ENCODE measurements at regions not wholly inside any gene's neighbourhood (a gene's known extent, or its start where the extent isn't known, plus 50 kb on each side); places are given as distances from the start of the nearest gene placed in this dataset.
"Not testable (repeated sequence)": the region's sequence is repeated elsewhere in the genome, so short reads cannot be mapped to it uniquely, and the experiment has no call there.

- no peak for DNase-seq
Measured at GRCh38 chr11:44452827-44453572, 112.5 kb upstream of the CD82 start.

- DNase-seq = no peak
Measured at GRCh38 chr11:44453871-44454270, 111.6 kb upstream of the CD82 start.

- no peak for DNase-seq
Measured at GRCh38 chr11:44454666-44455065, 110.8 kb upstream of the CD82 start.

DNA sequence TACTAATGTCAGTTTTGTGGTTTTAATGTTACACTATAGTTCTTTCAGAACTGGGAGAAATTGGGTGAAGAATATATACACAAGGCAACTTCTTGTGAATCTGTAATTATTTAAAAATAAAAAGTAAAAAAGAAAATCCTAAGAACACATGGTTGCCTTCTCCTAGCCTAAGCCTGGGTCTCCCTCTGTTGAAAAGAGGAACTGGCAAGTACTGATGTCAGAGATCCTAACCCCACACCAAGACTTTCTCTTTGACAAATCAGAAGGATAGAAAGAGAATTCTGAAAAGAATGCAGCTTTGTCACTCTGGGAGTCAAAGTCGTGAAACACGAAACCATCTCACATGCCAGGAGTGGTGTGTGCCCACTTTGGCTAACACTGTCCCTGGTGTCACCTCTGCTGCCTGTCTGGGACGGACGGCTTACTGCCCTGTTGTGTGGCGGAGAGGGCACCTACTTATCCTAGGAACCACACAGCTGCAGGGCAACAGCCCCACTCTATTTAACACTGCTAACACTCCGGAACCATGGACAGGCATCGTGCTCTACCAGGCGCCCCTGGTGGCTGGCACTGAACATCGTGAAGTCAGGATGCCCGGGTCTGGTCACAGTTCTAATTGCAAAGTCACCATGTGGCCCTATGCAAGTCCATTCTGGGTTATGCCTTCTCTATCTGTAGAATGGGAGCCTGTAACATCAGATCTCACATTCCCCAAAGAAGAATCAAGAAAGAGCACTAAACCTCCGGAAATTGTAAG is 108.7 kb upstream of the CD82 start:
- no peak for DNase-seq

DNA sequence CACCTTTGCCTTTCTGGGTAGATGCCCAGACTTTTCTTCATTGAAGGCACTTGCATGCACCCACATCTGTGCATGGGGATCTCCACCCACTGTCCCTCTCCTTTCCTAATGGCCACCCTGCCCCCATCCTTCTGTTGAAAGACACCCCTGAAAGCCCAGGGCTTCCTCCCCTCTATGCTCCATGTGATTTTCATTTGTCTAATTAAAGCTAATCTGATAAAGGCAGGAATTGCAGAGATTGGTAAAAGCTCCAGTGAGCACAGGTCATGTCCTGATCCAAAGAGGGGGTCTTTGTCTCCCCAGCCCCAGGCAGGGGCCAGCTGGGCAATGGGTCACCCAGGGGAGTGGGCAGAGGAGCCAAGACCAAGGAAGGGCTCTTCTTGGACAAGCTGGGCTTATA is 107.6 kb upstream of the CD82 start:
- no peak for DNase-seq

DNA sequence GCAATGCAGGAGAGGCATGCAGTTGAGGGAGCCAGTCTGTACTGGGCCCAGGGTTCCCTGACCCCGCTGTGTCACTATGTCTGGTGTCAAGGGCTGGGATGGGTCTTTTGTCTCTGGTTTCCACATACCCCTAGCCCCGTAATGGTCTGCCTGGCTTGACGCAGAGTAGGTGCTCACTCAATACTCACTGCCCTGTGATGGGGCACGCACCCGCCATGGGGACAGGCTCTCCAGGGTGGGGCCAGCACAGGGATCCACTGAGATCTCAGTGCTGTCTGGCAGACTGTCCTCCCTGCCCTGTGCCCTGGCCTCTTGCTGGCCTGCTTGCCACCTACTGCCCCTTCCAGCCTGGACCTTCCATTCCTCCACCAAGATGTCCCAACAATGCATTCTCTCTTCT is 101.7 kb upstream of the CD82 start:
- DNase-seq = no peak

DNA sequence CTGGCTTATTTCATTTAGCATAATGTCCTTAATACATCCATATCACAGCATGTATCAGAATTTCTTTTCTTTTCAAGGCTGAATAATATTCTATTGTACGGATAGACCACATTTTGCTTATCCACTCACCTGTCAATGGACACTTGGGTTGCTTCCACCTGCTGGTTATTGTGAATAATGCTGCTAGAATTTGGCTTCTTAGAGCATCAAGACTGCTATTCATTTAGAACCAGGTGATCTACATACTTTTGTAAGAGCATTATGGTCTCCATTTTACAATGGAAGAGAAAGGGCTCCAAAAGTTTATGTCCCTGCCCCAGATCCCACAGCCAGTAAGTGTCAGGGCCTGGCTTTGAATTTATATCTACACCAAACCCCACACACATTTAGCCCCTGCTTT is 100.7 kb upstream of the CD82 start:
- no peak for DNase-seq

- no peak for DNase-seq
Measured at GRCh38 chr11:44466531-44467205, 98.8 kb upstream of the CD82 start.

- DNase-seq = no peak
Measured at GRCh38 chr11:44467413-44467812, 98.0 kb upstream of the CD82 start.

DNA sequence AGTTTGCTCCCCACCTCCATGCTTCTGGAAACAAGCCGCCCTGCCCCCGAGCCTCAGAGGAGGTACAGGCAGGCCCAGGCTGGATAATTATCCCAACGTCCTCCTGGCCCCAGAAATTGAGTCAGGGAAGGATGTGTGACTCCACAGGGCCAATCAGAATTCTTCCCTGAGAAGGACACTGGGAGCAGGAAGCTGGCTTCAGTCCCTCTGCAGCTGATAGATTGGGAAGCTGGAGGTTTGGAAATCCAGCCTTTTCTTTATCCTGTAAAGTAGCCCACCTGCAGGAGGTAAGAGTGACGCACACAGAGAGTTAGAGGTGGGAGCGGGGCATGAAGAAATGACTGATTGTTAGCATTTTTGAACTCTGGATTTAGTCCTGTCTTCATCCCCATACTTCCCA is 97.5 kb upstream of the CD82 start:
- DNase-seq = no peak

GRCh38 chr11:44468345-44468988 is 97.0 kb upstream of the CD82 start:
- DNase-seq = no peak

- DNase-seq = no peak
Measured at GRCh38 chr11:44469412-44469811, 96.1 kb upstream of the CD82 start.

- DNase-seq = no peak
Measured at GRCh38 chr11:44470854-44471253, 94.6 kb upstream of the CD82 start.

DNA sequence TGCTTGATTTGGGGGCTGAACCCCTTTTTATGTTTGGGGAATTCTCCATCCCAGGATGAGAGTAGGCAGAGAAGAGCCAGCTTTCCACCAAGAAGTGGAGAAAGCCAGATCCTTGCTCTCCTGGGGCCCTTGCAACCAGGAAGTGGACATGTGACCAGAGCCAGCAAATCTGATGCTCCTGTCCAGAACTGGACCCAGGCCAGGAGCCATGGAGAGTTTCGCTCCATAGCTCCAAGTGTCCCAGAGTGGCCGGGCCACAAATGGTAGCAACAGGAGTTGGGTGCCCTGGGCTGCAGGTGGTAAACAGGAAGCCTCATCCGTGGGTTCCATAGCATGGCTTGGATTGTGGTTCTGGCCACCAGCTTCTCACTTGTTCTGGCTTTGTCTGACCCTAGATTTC is 93.9 kb upstream of the CD82 start:
- no peak for DNase-seq

DNA sequence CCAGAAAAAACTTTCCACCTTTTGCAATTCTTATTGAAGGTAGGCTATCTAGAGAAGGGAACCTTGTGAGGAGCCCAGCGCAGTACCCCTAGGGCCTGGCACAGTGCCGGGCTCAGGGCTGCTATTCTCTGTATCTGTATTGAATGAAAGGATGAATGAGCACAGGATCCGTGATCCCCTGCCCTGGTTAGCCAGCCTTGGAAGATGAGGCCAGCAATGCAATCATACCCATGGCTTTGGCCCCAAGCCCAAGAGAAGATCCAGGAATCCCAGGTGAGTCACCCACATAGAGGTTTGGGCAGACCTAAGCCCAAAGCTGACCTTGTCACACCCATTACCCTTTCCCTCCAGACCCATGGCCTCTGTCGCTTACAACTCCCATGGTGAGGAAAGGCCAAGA is 92.5 kb upstream of the CD82 start:
- DNase-seq = no peak

DNA sequence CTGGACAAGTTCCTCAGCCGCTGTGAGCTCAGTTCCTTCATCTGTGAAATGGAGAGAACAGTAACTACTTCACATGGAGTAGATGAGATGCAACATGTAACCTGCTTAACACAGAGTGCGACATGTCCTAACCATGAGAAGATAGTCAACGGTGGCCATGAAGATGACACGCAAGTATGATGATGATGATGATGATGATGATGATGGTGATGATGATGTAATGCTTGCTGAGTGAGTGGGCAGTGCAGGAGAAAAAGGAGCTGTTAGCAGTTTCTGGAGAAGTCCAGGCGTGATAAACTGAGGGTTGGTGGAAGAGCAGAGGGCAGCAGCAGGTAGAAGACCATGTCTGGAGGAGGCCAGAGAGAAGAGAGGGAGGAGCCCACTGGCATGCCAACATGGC is 90.8 kb upstream of the CD82 start:
- no peak for DNase-seq

- DNase-seq = no peak
Measured at GRCh38 chr11:44475114-44475686, 90.3 kb upstream of the CD82 start.

- DNase-seq = not testable (repeated sequence)
Measured at GRCh38 chr11:44482338-44482737, 83.1 kb upstream of the CD82 start.

DNA sequence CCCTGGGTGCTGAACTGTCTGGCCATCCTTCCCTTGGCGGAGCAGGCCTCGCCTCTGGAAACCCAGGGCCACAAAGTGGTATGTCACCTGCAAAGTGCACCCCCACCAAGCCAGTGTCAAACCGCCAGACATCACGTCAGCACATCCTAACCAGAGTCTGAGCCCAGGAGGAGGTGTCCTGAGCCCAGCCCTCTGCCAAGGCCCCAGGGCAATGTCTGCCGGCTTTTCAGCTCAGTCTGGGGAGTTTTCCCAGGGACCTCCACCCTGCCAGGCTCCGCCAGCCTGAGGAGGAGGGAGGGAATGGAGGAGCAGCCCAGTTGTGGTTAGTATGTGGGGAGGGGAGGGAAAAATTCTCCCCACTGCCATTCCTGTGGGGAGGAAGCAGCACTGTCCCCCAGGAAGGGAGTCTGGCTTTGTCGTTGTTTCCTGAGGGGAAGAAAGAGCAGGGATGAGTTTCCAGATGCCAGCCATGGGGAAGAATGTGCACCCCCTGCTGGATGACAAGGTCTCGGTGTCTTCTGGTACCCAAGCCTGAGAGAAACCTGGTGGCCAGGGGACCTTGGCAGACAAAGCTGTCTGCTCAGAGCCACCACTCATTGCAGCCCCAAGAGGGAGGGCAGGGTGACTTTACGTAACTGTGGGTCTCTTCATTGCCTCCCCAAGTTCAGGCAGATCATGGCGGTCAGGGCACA is 81.4 kb upstream of the CD82 start:
- DNase-seq = peak; percentile 5

DNA sequence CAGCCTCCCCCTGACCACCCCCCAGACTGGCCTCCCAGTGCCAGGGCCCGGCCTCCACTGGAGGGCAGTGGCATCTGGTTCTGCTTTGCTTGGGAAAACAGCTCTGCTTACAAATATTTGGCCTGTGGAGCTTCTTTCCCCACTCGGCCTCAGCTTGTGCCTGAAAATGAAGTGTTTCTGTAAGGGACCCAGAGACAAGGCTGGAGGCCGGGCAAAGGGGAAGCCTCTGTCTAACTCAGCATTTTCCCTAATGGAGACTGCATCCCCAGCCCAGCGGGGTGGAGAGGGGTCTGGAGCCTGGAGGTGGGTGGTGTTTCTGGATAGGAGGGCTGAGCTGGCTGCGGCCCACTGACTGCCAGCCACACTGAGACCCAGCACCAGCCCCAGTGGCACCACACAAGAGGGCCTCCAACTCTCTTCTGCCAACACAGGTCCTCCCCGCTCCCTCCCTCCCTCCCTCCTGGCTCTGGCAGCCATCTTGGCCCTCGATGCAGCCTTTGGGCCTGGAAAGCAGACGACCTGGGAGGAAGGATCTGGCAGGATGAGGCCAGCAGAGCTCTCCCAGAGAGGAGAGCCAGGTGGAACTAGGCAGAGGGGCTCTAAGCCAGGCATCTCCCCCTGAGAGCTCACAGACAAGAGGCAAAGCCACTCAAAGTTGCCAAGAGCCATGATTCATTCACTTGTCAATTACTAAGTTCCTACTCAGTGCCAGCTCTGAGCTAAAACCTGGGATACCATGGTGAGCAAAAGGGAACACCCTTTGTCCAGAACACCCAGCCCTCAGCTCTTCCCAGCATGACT is 77.1 kb upstream of the CD82 start:
- no peak for DNase-seq

DNA sequence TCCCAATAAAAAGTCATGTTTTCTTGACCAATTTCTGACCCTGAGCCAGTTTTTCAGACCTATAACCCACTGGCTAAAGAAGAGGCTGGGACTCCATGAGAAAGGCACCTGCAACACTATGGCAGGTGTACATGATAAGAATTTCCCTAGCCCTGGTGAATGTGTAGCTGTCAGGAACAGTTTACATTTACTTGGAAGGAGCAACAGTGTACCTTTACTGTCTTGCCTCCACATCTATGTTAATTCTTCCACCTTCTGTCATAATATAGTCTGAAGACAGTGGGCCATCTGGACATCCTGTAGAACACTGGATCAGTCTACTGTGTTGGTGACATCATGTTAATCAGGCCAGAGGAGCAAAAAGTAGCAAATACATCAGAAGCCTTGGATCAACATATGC is 72.1 kb upstream of the CD82 start:
- DNase-seq = no peak
